Upper lobe of right lung (tissue), 1 donor: ENCODE measurements at regions not wholly inside any gene's neighbourhood (a gene's known extent, or its start where the extent isn't known, plus 50 kb on each side); places are given as distances from the start of the nearest gene placed in this dataset.
"Not testable (repeated sequence)": the region's sequence is repeated elsewhere in the genome, so short reads cannot be mapped to it uniquely, and the experiment has no call there.

Experiments used
- ATAC-seq: fragments of 200-7000 bp; cut with Tn5 transposase; one replicate; pipeline ENCODE4 v1.9.1; 2020; ENCODE audit warnings: mild to moderate bottlenecking, moderate library complexity
- DNase-seq: peaks from one replicate; pipeline ENCODE4 v3.0.0-alpha.2; 2020
- H3K27ac ChIP-seq: fragments of 200-600 bp; one replicate; pipeline ENCODE4 v1.8.0; 2022
- H3K27me3 ChIP-seq: fragments of 200-600 bp; one replicate; pipeline ENCODE4 v1.8.0; 2022; ENCODE audit warnings: mild to moderate bottlenecking
- H3K36me3 ChIP-seq: fragments of 200-600 bp; one replicate; pipeline ENCODE4 v1.8.0; 2022
- H3K4me1 ChIP-seq: fragments of 200-600 bp; one replicate; pipeline ENCODE4 v1.8.0; 2022
- H3K4me3 ChIP-seq: fragments of 200-600 bp; one replicate; pipeline ENCODE4 v1.8.0; 2022; ENCODE audit warnings: mild to moderate bottlenecking
- H3K9me3 ChIP-seq: fragments of 200-600 bp; one replicate; pipeline ENCODE4 v1.8.0; 2022
- CTCF ChIP-seq: fragments of 200-600 bp; IDR thresholded peaks from one replicate; pipeline ENCODE4 v1.8.0; 2022; ENCODE audit warnings: antibody characterized with exemption
- intact Hi-C: fragments of 100-400 bp; cut with DNase I; formaldehyde crosslinking; loops from one replicate; pipeline ENCODE4 v1.11.0; 2022
- donor health status: DM: no; HTN: yes; CAD: no; lungs with severe emphysema.

DNA sequence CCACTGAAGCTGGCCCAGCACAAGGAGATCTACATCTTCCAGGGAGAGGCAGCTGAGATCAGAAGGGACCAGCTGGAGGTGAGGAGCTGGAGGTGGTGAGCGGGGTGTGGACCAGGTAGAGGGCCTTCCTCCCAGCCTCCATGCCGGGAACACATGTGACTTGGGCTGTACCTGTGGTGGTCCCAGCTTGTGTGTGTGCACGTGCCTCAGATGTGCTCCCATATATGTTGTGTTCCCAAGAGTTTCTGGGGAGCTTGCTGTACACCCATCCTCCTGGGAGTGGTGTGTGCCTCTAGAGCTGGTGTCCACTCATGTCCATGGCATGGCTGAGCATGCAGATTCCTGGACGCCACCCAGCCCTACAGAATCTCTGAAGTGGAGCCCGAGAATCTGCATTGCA lies 183.7 kb upstream of the AKAP13 start:
- H3K27ac ChIP-seq, ATAC-seq, intact Hi-C loops, H3K27me3 ChIP-seq, H3K4me1 ChIP-seq, H3K9me3 ChIP-seq, H3K4me3 ChIP-seq, H3K36me3 ChIP-seq, DNase-seq: not testable (repeated sequence)

DNA sequence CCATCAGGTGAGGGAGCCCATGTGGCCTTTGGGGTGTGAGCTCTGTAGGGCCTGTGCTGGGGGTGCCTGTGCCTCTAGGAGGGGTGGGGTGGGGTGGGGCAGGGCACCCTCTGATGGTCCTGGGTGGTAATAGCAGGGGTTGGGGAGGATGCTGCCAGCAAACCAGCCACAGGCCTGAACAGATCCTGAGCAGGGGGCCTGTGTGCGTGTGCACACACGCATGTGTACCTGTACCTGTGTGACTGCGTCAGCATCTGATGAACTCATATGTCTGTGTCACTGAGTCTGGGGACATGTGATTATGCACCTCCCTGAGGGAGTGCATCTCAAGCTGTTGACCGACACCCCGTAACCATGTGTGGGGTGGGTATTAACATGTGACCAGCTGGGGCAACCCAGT lies 182.8 kb upstream of the AKAP13 start:
- intact Hi-C loops, H3K27ac ChIP-seq, DNase-seq, H3K27me3 ChIP-seq, ATAC-seq, H3K4me1 ChIP-seq, H3K36me3 ChIP-seq, H3K9me3 ChIP-seq, H3K4me3 ChIP-seq: not testable (repeated sequence)

GRCh38 chr15:85198432-85198831 lies 182.0 kb upstream of the AKAP13 start:
- H3K4me3 ChIP-seq, H3K36me3 ChIP-seq, H3K27ac ChIP-seq, intact Hi-C loops, DNase-seq, H3K4me1 ChIP-seq, H3K9me3 ChIP-seq, H3K27me3 ChIP-seq: not testable (repeated sequence)
- ATAC-seq: peak; percentile 34

- intact Hi-C loops, DNase-seq, H3K27ac ChIP-seq, H3K27me3 ChIP-seq, H3K36me3 ChIP-seq, H3K4me1 ChIP-seq, H3K4me3 ChIP-seq, H3K9me3 ChIP-seq: not testable (repeated sequence)
- ATAC-seq: peak; percentile 97
Measured at GRCh38 chr15:85200215-85200614, 180.2 kb upstream of the AKAP13 start.

DNA sequence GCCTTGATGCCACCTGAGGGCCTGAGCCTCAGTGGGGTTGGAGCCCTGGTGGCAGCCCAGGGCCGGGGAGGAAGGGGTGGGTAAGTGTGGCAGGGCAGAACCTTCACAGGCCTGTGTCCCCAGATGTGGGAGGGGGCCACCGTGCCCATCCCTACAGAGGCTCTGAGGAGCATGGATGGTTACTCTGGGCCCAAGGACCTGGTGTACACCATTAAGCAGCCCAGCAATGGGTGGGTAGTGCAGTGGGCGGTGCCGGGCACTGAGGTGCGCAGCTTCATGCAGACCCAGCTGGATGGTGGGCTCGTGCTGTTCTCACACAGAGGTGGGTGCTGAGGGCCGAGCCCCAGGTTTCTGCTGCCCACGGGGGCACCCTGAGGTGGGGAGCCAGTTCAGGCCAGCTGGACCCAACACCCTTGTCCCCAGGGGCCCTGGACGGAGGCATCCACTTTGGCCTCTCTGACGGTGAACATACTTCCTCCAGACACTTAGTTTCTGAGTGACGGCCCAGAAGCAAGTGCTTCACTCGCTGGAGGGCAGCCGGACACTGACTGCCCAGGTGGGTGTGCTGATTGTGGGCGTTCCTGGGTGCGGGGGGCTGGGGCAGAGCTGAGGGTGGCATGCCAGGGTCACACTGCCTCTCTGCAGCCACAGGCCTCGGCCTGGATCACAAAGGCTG lies 179.1 kb upstream of the AKAP13 start:
- H3K36me3 ChIP-seq, H3K9me3 ChIP-seq, H3K4me1 ChIP-seq, DNase-seq, H3K27me3 ChIP-seq, intact Hi-C loops, H3K27ac ChIP-seq, ATAC-seq, H3K4me3 ChIP-seq: not testable (repeated sequence)

DNA sequence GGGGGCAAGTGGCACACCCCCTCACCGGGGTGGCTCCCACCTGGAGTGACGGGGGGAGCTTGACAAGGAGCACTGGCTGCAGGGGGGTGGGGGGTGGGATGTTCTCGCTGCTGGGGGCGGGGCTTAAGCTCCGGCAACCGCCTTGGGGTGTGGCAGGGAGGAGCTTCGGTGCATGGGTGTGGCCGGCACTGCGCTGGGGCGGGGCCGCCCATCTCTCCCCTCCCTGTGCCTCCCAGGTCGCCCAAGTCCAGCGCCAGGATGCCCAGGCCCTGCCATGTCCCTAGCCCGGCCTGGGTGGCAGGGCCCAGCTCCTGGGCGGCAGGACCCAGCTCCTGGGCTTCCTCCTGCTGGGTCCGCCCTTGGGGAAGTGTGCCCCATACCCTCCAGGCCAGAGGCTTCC lies 175.9 kb upstream of the AKAP13 start:
- peak; percentile 17 for ATAC-seq
- H3K27ac ChIP-seq, H3K4me3 ChIP-seq, H3K27me3 ChIP-seq, intact Hi-C loops, DNase-seq, H3K4me1 ChIP-seq, H3K36me3 ChIP-seq, H3K9me3 ChIP-seq: not testable (repeated sequence)

- H3K36me3 ChIP-seq, H3K4me1 ChIP-seq, H3K9me3 ChIP-seq, intact Hi-C loops, ATAC-seq, H3K27ac ChIP-seq, H3K27me3 ChIP-seq: not testable (repeated sequence)
- H3K4me3 ChIP-seq: peak overlapping the region; percentile 21
- peak; percentile 38 for DNase-seq
Measured at GRCh38 chr15:85233791-85234325, 146.5 kb upstream of the AKAP13 start.

DNA sequence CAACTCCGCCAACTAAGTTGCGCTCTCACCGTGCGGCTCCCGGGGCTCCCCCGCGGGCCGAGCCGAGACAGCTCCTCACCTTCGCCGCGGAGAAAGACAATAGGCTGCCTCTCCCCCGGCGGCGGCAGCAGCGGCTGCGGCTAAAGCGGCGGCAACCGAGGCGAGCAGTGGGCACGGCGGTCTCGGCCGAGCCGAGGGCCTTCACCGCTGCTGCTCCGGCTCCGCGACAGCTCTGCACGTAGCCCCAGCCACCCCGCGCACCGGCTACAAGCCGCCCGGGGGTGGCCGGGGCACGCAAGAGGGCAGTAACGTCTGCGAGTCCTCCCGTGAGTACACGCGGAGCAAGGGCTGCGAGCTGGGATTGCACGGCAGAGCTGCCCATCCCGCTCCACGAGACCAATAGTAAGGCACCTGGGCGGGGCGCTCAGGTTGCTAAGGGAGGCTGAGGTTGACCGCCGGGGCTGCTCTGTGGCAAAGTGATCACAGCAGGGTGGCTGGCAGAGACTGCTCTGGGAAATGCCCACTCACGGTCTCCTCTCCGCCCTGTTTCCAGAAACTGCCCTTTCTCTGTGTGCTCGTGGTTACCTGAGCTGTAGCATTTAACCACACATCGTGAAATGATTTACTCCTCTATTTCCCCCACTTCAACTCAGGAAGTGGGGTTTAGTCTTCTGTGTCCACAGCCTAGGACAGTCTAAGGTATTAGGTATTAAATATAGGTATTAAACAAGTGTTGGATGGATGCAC lies 145.8 kb upstream of the AKAP13 start:
- intact Hi-C loops, H3K27me3 ChIP-seq, H3K27ac ChIP-seq, H3K4me3 ChIP-seq, H3K4me1 ChIP-seq, ATAC-seq, H3K9me3 ChIP-seq, DNase-seq, H3K36me3 ChIP-seq: not testable (repeated sequence)

DNA sequence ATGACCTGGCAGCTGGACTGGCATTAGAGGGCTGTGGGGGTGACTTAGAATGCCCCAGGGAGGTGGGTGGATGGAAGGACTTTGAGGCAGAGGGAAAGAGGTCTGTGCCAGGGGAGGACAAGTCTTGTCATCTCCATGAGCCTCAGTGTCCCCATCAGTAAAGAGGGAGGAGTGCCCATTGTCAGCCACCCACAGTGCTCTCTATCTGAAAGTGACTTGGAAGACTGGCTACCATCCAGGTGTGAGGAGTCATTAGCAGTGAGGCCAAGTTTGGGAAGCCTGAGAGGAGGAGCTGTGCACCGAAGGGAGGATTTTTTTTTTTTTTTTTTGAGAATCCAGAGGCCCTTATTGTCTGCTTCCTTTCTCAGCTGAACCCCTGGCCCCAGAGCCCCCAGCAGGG lies 136.3 kb upstream of the AKAP13 start:
- DNase-seq, H3K9me3 ChIP-seq, intact Hi-C loops, H3K27me3 ChIP-seq, H3K36me3 ChIP-seq, H3K27ac ChIP-seq, ATAC-seq, H3K4me3 ChIP-seq, H3K4me1 ChIP-seq: not testable (repeated sequence)

DNA sequence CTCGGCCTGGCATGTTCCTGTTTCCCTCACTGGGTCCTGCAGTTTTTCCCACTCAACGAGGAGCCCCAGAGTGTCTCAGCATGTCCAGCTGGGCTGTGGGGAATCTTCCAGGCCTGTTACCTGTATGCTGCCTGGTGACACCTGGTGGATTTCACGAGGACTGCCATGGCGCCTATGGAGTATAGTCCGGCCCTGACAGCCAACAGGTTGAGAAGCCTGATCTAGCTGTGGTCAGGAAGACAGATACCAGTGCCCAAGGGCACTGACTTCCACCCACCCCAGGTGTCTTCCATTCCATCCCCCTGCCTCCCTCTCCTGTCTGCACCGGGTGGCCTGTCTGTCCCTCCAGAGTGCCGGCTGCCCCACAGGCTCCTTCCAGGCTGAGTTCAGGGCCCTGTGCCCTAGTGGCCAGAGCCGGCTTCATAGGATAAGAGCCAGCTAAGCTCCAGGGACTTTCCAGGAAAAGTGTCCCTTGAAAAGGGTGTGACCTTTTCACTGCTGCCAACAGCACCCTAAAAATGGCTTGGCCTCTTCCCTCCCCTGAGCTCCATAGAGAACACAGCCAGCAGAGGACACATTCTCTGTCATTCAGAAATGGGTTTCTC lies 129.4 kb upstream of the AKAP13 start:
- H3K27ac ChIP-seq, ATAC-seq, H3K27me3 ChIP-seq, intact Hi-C loops, H3K4me3 ChIP-seq, H3K4me1 ChIP-seq, H3K36me3 ChIP-seq, H3K9me3 ChIP-seq: not testable (repeated sequence)
- peak; percentile 7 for TF ChIP-seq CTCF
- DNase-seq: peak; percentile 69

DNA sequence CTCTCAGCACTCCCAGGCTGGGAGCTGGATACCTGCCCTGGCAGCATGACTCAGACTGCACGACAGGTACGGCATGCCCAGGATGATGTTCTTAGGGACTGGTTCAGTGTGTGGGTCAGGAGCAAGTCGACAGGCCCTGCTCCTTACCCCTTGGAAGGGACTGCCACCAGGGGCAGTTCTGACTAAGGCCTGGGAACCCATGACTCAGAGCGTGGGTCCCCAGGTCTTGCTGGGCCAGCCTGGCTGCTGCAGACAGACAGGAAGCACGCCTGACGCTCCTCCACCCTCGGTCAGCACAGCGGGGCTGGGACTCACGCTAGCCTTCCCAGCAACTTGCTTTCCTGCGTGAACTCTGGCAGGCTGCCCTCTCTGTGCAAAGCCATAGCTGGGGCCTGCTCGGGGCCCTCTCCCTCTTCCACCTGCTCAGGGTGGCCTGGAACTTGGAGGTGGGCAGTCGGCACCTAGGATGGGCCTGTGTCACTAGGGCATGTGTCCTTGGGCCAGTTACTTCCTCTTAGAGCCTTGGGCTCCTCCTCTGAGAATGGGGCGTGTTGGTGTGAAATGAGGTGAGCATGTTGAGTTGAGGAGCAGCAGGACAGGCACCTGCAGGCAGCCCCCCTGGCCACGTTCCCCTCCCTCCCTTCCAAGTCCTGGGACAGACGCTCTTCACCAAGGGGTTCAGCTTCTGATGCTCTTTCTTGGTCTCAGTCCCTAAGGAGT lies 127.0 kb upstream of the AKAP13 start:
- H3K27ac ChIP-seq, H3K27me3 ChIP-seq, intact Hi-C loops, H3K4me1 ChIP-seq, H3K9me3 ChIP-seq, H3K4me3 ChIP-seq, H3K36me3 ChIP-seq: not testable (repeated sequence)
- ATAC-seq (peak; percentile 49), DNase-seq (peak; percentile 60)

GRCh38 chr15:85254961-85255360 lies 125.4 kb upstream of the AKAP13 start:
- H3K4me3 ChIP-seq, intact Hi-C loops, H3K9me3 ChIP-seq, H3K27me3 ChIP-seq, H3K4me1 ChIP-seq, H3K36me3 ChIP-seq, H3K27ac ChIP-seq, DNase-seq, ATAC-seq: not testable (repeated sequence)

GRCh38 chr15:85255502-85255901 lies 124.9 kb upstream of the AKAP13 start:
- H3K27ac ChIP-seq, H3K4me1 ChIP-seq, H3K4me3 ChIP-seq, intact Hi-C loops, H3K36me3 ChIP-seq, H3K9me3 ChIP-seq, ATAC-seq, H3K27me3 ChIP-seq: not testable (repeated sequence)
- peak; percentile 61 for DNase-seq
